Neural cell (in vitro differentiated cells): ENCODE measurements at regions not wholly inside any gene's neighbourhood (a gene's known extent, or its start where the extent isn't known, plus 50 kb on each side); places are given as distances from the start of the nearest gene placed in this dataset.

Experiments used
- POLR2AphosphoS5 ChIP-seq: IDR thresholded peaks from 2 replicates; pipeline ENCODE4 v1.6.1; 2012
- RAD21 ChIP-seq: fragments of 450-650 bp; conservative IDR thresholded peaks from 2 replicates; pipeline ENCODE4 v1.6.1; 2014; ENCODE audit warnings: antibody characterized with exemption, mild to moderate bottlenecking, moderate library complexity
- TAF1 ChIP-seq: IDR thresholded peaks from 2 replicates; pipeline ENCODE4 v1.6.1; 2012; ENCODE audit warnings: low read depth
- TF ChIP-seq, protein P1 (sequence below): fragments of 450-650 bp; IDR thresholded peaks from 2 replicates; pipeline ENCODE4 v1.5.1; 2014; ENCODE audit warnings: antibody characterized with exemption, mild to moderate bottlenecking, moderate library complexity; ENCODE audit not compliant: poor library complexity, severe bottlenecking

DNA sequence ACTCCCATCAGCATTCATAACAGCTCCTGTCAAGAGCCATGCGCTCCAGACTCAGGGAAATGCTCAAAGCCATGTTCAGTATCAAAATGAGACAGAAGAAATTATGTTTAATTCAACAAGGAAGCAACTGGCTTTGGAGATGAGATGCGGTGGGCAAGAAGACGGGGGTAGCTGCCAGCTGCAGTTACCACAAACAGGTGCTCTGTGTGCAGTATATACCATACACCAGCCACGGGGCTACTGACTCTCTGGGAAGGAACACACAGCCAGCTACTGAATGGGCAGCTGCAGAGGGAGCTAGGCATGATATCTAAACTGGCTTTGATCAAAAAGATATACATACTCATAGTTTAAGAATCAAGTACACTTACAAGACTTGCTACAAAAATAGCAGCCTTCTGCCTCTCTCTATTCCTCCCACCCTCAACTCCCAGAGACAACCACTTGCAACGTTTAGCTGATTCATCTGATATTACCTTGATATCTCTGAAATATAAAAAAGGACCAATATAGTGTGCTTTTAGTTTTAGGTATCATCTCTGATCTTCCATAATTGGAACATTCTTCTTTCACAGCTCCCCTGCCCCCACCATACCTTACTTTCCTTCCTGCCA is 593.0 kb downstream of the UQCRFS1 start:
- TF ChIP-seq, protein P1, sequence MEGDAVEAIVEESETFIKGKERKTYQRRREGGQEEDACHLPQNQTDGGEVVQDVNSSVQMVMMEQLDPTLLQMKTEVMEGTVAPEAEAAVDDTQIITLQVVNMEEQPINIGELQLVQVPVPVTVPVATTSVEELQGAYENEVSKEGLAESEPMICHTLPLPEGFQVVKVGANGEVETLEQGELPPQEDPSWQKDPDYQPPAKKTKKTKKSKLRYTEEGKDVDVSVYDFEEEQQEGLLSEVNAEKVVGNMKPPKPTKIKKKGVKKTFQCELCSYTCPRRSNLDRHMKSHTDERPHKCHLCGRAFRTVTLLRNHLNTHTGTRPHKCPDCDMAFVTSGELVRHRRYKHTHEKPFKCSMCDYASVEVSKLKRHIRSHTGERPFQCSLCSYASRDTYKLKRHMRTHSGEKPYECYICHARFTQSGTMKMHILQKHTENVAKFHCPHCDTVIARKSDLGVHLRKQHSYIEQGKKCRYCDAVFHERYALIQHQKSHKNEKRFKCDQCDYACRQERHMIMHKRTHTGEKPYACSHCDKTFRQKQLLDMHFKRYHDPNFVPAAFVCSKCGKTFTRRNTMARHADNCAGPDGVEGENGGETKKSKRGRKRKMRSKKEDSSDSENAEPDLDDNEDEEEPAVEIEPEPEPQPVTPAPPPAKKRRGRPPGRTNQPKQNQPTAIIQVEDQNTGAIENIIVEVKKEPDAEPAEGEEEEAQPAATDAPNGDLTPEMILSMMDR = no peak
- TF ChIP-seq TAF1 (no peak), RAD21 (no peak), POLR2AphosphoS5 (no peak)
